PC-3 (cell line): ENCODE measurements at regions not wholly inside any gene's neighbourhood (a gene's known extent, or its start where the extent isn't known, plus 50 kb on each side); places are given as distances from the start of the nearest gene placed in this dataset.

Source experiments
- CTCF ChIP-seq: fragments of 300-600 bp; sonication (generic); conservative IDR thresholded peaks from 2 replicates; pipeline ENCODE4 v1.5.1; 2017; ENCODE audit warnings: antibody characterized with exemption, low read depth, mild to moderate bottlenecking, low read length
- EZH2 ChIP-seq: fragments of 300-600 bp; sonication (generic); IDR thresholded peaks from one replicate; pipeline ENCODE4 v1.6.1; 2017; ENCODE audit warnings: antibody characterized with exemption, mild to moderate bottlenecking, low read length; ENCODE audit not compliant: unreplicated experiment
- EZH2phosphoT487 ChIP-seq: fragments of 300-600 bp; sonication (generic); IDR thresholded peaks from 2 replicates; pipeline ENCODE4 v1.6.1; 2018; ENCODE audit warnings: mild to moderate bottlenecking, antibody characterized with exemption, low read length, borderline replicate concordance

DNA sequence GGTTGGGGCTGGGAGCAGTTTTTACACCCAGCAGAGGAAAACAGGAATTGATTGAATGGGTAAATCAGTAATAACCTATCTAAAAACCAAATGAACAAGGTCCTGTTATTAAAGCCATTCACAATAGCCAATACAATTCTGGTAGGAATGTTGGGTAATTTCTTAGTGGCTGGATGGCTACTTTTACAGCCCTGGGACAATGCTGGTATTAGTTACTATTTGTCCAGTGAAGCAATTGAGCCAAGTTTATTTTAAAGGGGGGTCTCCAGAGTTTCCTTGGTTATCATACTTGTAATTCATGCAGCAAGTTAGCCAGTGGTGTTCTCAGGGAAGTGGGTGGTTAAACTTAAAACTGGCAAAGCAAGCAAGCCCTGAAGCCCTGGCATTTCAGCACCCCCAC, 92.3 kb upstream of the STARD13 start:
- TF ChIP-seq CTCF, result no peak
- TF ChIP-seq EZH2phosphoT487, result no peak
- TF ChIP-seq EZH2, result no peak
